Subcutaneous abdominal adipose tissue (tissue), 5 donors: ENCODE measurements at regions not wholly inside any gene's neighbourhood (a gene's known extent, or its start where the extent isn't known, plus 50 kb on each side); places are given as distances from the start of the nearest gene placed in this dataset.

Source experiments
- H3K27ac ChIP-seq: one replicate; pipeline ENCODE4 v1.7.0; 2013; ENCODE audit warnings: low read depth, mild to moderate bottlenecking, inconsistent platforms, low read length, moderate library complexity
- H3K27me3 ChIP-seq, 5 donors: one replicate each; pipeline ENCODE4 v1.7.0; 2013; ENCODE audit warnings: low read length in 5 of 5, inconsistent platforms in 1 of 5; ENCODE audit not compliant: control insufficient read depth in 5 of 5, insufficient read depth in 4 of 5
- H3K36me3 ChIP-seq, 5 donors: one replicate each; pipeline ENCODE4 v1.7.0; 2013; ENCODE audit warnings: low read length in 5 of 5; ENCODE audit not compliant: control insufficient read depth in 5 of 5, insufficient read depth in 5 of 5
- H3K4me1 ChIP-seq, 5 donors: one replicate each; pipeline ENCODE4 v1.7.0; 2013; ENCODE audit warnings: low read length in 5 of 5, mild to moderate bottlenecking in 3 of 5, moderate library complexity in 1 of 5; ENCODE audit not compliant: control insufficient read depth in 5 of 5, insufficient read depth in 5 of 5
- H3K4me3 ChIP-seq, 5 donors: one replicate each; pipeline ENCODE4 v1.7.0; 2013; ENCODE audit warnings: low read length in 5 of 5, low read depth in 1 of 5
- H3K9ac ChIP-seq, 5 donors: one replicate each; pipeline ENCODE4 v1.7.0; 2013; ENCODE audit warnings: low read length in 5 of 5, mild to moderate bottlenecking in 4 of 5, moderate library complexity in 3 of 5
- H3K9me3 ChIP-seq, 5 donors: one replicate each; pipeline ENCODE4 v1.7.0; 2013; ENCODE audit warnings: low read length in 5 of 5; ENCODE audit not compliant: control insufficient read depth in 5 of 5
- donor health status: healthy.
- donor health status: healthy.
- donor health status: healthy.
- donor health status: healthy.
- donor health status: healthy.

DNA sequence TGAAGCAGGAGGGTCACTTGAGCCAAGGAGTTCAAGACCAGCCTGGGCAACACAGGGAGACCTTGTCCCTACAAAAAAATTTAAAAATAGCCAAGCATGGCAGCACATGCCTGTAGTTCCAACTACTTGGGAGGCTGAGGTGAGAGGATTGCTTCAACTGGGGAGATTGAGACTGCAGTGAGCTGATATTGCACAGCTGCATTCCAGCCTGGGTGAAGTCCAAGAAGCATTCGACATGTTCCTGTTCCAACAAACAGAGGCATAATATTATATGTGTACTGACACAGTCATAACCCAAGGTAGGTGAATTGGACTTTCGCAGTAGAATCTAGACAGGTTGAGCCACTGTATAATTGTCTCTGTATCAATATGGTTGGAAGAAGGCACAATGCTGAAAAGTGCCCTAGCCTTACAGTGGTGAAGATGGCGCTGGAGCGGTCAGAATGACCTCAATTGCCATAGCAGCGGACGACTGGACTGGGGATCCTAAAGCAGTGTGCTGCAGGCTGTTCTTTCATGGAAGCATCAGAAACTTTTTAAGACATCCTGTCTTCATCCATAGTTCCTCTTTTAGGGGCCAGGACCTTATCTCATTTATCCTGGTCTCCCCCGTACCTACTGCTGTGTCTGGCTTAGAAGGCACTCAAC lies 112.0 kb upstream of the CLDN10 start:
- Histone ChIP-seq H3K27ac (no peak overlapping the region), H3K4me1 (peaks cover 0 to 7% (median 0%) of the 10 kb centered on the region in 5 donors), H3K4me3 (no peak overlapping the region), H3K9ac (no peak overlapping the region), H3K27me3 (no peaks in the 10 kb centered on the region), H3K9me3 (no peaks in the 10 kb centered on the region), H3K36me3 (no peaks in the 10 kb centered on the region)

DNA sequence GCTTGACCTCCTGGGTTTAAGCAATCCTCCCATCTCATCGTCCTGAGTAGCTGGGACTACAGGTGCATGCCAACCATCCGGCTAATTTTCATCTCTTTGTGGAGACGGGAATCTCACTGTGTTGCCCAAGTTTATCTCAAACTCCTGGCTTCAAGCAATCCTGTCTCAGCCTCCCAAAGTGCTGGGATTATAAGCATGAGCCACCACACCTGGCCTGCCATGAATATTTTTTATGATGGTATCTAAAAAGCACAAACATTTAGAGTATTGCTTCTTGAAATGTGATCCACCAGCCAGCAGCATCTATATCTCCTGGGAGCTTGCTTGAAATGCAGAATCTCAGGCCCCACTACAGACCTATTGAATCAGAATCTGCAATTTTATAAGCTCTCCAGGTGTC lies 111.2 kb upstream of the CLDN10 start:
- Histone ChIP-seq H3K36me3 (no peaks in the 10 kb centered on the region), H3K27me3 (no peaks in the 10 kb centered on the region)

DNA sequence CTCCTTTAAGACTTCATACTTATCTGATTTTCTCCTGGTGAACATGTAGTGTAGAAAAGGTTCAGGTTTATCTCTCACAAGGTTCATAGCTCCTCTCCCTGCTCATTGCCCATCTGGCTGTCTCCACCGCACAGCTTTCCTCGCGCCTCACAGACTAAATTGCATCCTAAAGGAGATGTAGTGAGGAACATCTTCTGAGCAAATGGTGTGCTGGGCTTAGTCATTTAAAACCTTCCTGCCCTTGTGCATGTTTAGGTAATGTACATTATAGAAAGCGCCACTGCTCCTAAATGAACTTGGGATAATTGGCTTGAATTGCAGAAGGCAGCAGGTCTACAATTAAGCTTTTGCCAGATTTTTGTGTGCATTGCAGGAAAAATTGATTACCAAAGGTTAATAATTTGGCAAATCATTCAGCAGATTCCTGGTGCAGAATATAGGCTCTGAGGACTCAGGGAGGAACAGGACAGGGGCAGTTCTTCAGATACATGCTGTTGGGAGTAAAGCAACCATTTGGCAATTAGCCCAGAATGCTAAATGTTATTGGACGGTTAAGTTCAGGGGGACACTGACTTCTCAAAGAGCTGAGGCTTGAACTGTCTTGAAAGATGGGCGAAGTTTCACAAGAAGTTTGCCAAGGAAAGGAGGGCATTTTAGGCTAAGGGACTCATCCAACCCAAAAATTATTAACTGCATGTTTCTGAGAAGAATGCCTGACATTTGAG lies 108.4 kb upstream of the CLDN10 start:
- H3K36me3 ChIP-seq = no peaks in the 10 kb centered on the region

More for the DNA sequence above, 111.2 kb upstream of the CLDN10 start:
- H3K9ac ChIP-seq = no peak overlapping the region
- H3K27ac ChIP-seq = no peak overlapping the region
- peaks cover 0 to 7% (median 0%) of the 10 kb centered on the region in 5 donors for H3K4me1 ChIP-seq
- no peaks in the 10 kb centered on the region for H3K9me3 ChIP-seq
- no peak overlapping the region for H3K4me3 ChIP-seq

DNA sequence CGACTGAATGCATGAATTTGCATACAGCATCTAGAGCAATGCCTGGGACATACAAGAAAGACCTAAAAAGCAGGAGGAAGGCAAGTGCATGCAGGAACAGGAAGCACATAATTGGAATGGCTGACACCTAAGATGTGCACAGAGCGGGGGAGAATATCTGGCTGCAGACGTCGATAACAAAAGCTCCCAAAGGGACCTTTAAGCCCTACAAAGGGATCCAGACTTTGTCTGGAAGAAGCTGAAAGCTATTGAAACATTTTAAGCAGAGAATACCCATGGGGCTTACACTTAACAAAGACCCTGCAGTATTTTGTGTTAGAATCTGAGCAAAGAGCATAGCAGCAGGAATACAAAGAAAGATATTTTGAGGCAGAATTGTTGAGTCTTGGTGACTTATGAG lies 107.4 kb upstream of the CLDN10 start:
- Histone ChIP-seq H3K4me3 (no peak overlapping the region), H3K4me1 (no peaks in the 10 kb centered on the region), H3K27ac (no peak overlapping the region), H3K27me3 (peaks cover 0 to 11% (median 3%) of the 10 kb centered on the region in 5 donors), H3K9me3 (no peaks in the 10 kb centered on the region), H3K36me3 (no peaks in the 10 kb centered on the region), H3K9ac (no peak overlapping the region)

More for the DNA sequence above, 108.4 kb upstream of the CLDN10 start:
- Histone ChIP-seq H3K4me3 (no peak overlapping the region), H3K27ac (no peak overlapping the region), H3K27me3 (peaks cover 0 to 11% (median 3%) of the 10 kb centered on the region in 5 donors), H3K9ac (no peak overlapping the region), H3K9me3 (no peaks in the 10 kb centered on the region), H3K4me1 (no peaks in the 10 kb centered on the region)

DNA sequence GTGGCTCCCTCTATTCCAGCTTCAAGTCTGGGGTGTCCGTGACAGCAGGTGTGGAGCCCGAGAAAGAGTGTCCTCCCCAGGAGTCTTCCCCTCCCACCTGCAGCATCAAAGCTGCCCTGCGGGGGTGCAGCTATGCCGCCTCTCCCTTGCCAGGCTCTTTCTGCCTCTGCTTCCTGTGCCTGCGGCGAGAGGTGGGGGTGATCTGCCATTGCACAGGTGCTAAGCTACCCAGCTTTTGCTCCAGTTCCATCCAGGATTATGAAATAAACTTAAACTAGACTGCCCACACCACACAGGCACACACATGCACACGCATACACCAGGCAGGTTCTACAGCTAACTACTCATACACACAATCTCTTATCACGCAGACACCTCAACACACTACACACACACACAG lies 104.7 kb upstream of the CLDN10 start:
- Histone ChIP-seq H3K9ac (no peak overlapping the region), H3K27me3 (peaks cover 0 to 12% (median 3%) of the 10 kb centered on the region in 5 donors), H3K36me3 (no peaks in the 10 kb centered on the region), H3K4me1 (no peaks in the 10 kb centered on the region), H3K27ac (no peak overlapping the region), H3K4me3 (no peak overlapping the region), H3K9me3 (no peaks in the 10 kb centered on the region)

DNA sequence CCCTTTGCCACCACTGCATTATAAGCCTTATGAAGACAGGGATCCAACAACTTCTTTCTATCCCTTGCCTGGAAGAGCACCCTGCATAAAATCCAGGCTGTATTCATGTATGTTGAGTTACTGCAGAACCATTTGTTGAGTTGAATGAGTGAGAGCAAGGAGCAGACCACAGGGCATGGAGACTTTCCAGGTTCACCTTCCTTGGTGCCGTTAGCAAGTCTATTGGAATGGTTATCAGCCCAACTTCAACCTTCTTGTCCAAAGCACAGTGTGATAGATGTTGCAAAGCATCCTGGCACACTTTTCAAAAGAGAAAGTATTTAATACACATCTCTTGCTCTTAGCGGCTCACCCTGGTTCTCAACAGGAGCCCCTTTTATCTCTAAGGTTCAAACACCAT lies 100.9 kb upstream of the CLDN10 start:
- Histone ChIP-seq H3K27me3 (peaks cover 0 to 12% (median 3%) of the 10 kb centered on the region in 5 donors), H3K9ac (no peak overlapping the region), H3K9me3 (no peaks in the 10 kb centered on the region), H3K36me3 (no peaks in the 10 kb centered on the region), H3K27ac (no peak overlapping the region), H3K4me1 (peaks cover 0 to 9% (median 0%) of the 10 kb centered on the region in 5 donors), H3K4me3 (no peak overlapping the region)

DNA sequence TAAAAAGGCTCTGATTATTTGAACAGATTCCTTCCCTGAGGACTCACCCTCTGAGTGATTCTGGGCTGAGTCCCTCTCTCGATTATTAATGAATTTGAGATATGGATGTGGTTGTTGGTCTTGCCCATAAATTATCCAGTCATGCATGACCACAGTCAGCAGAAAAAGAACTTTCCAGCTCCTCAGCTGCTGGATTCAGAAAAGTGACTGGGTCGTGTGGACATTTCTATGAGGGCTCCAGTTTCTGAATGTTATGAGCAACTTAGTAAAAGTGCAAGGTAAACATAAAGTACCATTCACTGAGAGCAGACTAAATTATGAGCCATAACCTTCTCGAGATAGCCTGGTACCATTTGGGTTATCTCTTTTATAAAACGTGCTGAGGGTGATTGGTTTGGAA lies 100.1 kb upstream of the CLDN10 start:
- Histone ChIP-seq H3K9ac (no peak overlapping the region), H3K27ac (no peak overlapping the region), H3K36me3 (no peaks in the 10 kb centered on the region), H3K4me3 (no peak overlapping the region), H3K9me3 (no peaks in the 10 kb centered on the region), H3K27me3 (peaks cover 0 to 12% (median 3%) of the 10 kb centered on the region in 5 donors), H3K4me1 (peaks cover 0 to 14% (median 0%) of the 10 kb centered on the region in 5 donors)

DNA sequence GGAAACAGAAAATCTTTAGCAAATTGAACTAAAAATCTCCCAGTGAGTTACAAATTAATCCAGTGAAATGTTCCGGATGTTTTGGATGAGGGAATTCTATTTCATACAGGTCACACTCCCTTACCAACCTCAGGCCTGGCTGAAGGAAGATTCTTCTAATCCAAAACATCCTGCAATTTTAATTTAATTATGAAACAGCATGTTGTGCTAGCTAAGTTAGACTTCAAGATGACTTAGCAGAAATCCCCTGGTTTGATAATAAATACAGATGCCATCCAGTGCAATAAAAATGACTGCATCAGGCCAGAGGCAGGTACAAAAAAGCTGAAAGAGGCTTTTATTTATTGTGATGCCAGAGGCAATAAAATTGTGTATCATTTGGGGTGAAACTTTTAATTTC lies 96.7 kb upstream of the CLDN10 start:
- no peak overlapping the region for H3K4me3 ChIP-seq
- H3K36me3 ChIP-seq = no peaks in the 10 kb centered on the region
- H3K27me3 ChIP-seq = peaks cover 0 to 6% (median 0%) of the 10 kb centered on the region in 5 donors
- no peak overlapping the region for H3K9ac ChIP-seq
- no peak overlapping the region for H3K27ac ChIP-seq
- H3K4me1 ChIP-seq = peaks cover 0 to 14% (median 0%) of the 10 kb centered on the region in 5 donors
- peaks cover 0 to 7% (median 3%) of the 10 kb centered on the region in 5 donors for H3K9me3 ChIP-seq

DNA sequence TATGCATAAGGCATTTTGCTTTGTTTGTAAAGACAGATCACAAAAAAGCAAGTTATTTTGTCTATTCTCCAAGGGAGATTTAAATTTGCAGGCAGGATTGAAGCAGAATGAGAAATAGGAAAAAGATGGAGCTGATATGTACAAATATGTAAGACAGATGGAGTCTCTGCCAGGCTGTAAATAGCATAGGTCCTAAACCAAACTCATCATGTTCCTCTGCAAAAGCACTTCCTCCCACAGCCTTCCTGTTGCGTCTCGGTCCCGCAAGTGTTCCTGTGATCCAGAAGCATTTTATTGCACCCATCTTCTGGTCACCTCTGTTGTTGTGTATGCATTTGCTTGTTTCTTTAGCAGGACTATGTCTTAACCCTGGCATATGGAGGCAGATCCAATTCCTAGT lies 95.7 kb upstream of the CLDN10 start:
- no peak overlapping the region for H3K9ac ChIP-seq
- H3K27ac ChIP-seq = no peak overlapping the region
- no peaks in the 10 kb centered on the region for H3K36me3 ChIP-seq
- H3K4me1 ChIP-seq = peaks cover 0 to 14% (median 0%) of the 10 kb centered on the region in 5 donors
- H3K27me3 ChIP-seq = no peaks in the 10 kb centered on the region
- peaks cover 0 to 7% (median 3%) of the 10 kb centered on the region in 5 donors for H3K9me3 ChIP-seq
- H3K4me3 ChIP-seq = no peak overlapping the region

DNA sequence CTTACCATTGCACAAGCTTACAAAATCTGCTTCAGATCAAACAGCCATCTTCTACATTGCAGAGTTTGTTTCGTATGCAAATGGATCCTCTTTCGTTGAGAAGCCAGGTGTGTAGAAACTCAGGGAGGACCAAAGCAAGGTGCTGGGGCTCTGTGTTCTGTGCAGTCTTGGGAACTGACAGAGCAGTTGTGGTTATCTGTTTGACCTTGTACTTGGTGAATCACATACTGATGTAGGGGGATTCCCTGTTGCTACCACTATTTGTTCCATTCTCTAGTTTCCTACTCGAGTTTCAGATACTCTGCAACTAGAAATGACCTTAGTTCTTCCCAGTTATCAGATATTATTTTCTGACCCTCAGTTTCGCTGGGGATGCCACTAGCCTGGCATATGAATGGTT lies 95.2 kb upstream of the CLDN10 start:
- Histone ChIP-seq H3K4me3 (no peak overlapping the region), H3K9ac (no peak overlapping the region), H3K27ac (no peak overlapping the region), H3K27me3 (no peaks in the 10 kb centered on the region), H3K36me3 (no peaks in the 10 kb centered on the region), H3K4me1 (peaks cover 0 to 14% (median 0%) of the 10 kb centered on the region in 5 donors), H3K9me3 (peaks cover 0 to 7% (median 3%) of the 10 kb centered on the region in 5 donors)
